ENCODE measurements at regions not wholly inside any gene's neighbourhood (a gene's known extent, or its start where the extent isn't known, plus 50 kb on each side); places are given as distances from the start of the nearest gene placed in this dataset.

- ATAC-seq (replicated peaks in 6 of 8): no peak
- H3K27ac ChIP-seq: no peak overlapping the region
- H3K4me3 ChIP-seq: no peak overlapping the region
- in situ Hi-C loops (cut with MboI; ENCODE audit: low pct_unique_long_range_greater_than_20kb in 2 of 9, low sequenced_read_pairs in 9 of 9, unreplicated experiment in 9 of 9): no loop called here
- H3K4me1 ChIP-seq (replicated peaks in 1 of 2): no peaks in the 10 kb centered on the region
These were observed 76.9 kb upstream of the CHST9 start for GRCh38 chr18:27261769-27262549.

DNA sequence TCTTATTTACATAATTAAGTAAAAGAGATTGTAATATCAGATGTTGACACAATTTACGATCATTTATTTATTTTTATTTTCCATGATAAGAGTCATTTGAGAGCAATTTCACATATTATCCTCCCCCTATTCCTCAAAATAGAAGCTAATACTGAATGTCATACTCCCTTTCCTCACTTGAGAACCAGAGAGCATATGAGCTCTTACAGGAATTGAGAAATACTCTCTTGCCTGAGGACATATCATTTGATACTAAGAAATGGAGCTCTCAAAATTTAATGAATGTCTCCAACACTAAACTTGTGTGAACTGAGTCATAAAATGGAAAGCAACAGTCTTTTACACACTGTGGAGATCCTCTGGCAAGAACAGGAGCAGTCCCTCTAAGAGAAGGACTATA, 68.5 kb upstream of the CHST9 start:
- in situ Hi-C loops (cut with MboI; ENCODE audit: low pct_unique_long_range_greater_than_20kb in 2 of 9, low sequenced_read_pairs in 9 of 9, unreplicated experiment in 9 of 9): no loop called here
- peak in 2 of 8 experiments; percentile 52 to 94 for ATAC-seq (replicated peaks in 6 of 8)
- 0 to 100% (median 76%) methylated on average over 1 of the region's 1 CpG for WGBS, 10 experiments
- no peak overlapping the region for H3K27ac ChIP-seq
- no peaks in the 10 kb centered on the region for H3K4me1 ChIP-seq (replicated peaks in 1 of 2)
- no peak overlapping the region for H3K4me3 ChIP-seq

- in situ Hi-C loops (cut with MboI; ENCODE audit: low pct_unique_long_range_greater_than_20kb in 2 of 9, low sequenced_read_pairs in 9 of 9, unreplicated experiment in 9 of 9): no loop called here
- WGBS, 10 experiments: 20 to 100% (median 100%) methylated on average over 1 to 2 of the region's 2 CpGs; no CpG with 5 or more reads in 1 of the 10 experiments
- no peak for ATAC-seq (replicated peaks in 6 of 8)
- no peaks in the 10 kb centered on the region for H3K4me1 ChIP-seq (replicated peaks in 1 of 2)
- H3K27ac ChIP-seq: no peak overlapping the region
- H3K4me3 ChIP-seq: no peak overlapping the region
These were observed 65.4 kb upstream of the CHST9 start for GRCh38 chr18:27250471-27250870.

- in situ Hi-C loops (cut with MboI; ENCODE audit: low pct_unique_long_range_greater_than_20kb in 2 of 9, low sequenced_read_pairs in 9 of 9, unreplicated experiment in 9 of 9): no loop called here
- H3K4me1 ChIP-seq (replicated peaks in 1 of 2): no peaks in the 10 kb centered on the region
- ATAC-seq (replicated peaks in 6 of 8): no peak
- H3K27ac ChIP-seq: no peak overlapping the region
- 0 to 100% (median 63%) methylated on average over 1 of the region's 1 CpG for WGBS, 10 experiments
- H3K4me3 ChIP-seq: no peak overlapping the region
These were observed 64.8 kb upstream of the CHST9 start for GRCh38 chr18:27249933-27250332.

GRCh38 chr18:27244259-27244658, 59.2 kb upstream of the CHST9 start:
- H3K4me3 ChIP-seq: no peak overlapping the region
- in situ Hi-C loops (cut with MboI; ENCODE audit: low pct_unique_long_range_greater_than_20kb in 2 of 9, low sequenced_read_pairs in 9 of 9, unreplicated experiment in 9 of 9): no loop called here
- 11 to 100% (median 88%) methylated on average over 3 to 4 of the region's 4 CpGs for WGBS, 10 experiments
- no peak for ATAC-seq (replicated peaks in 6 of 8)
- peaks cover 0 to 4% of the 10 kb centered on the region in 2 donors for H3K4me1 ChIP-seq (replicated peaks in 1 of 2)
- H3K27ac ChIP-seq: no peak overlapping the region

GRCh38 chr18:27242392-27243047, 57.4 kb upstream of the CHST9 start:
- WGBS, 10 experiments: 0 to 90% (median 69%) methylated on average over 2 to 5 of the region's 5 CpGs
- H3K4me3 ChIP-seq: no peak overlapping the region
- in situ Hi-C loops (cut with MboI; ENCODE audit: low pct_unique_long_range_greater_than_20kb in 2 of 9, low sequenced_read_pairs in 9 of 9, unreplicated experiment in 9 of 9): no loop called here
- no peak for ATAC-seq (replicated peaks in 6 of 8)
- peaks cover 0 to 4% of the 10 kb centered on the region in 2 donors for H3K4me1 ChIP-seq (replicated peaks in 1 of 2)
- H3K27ac ChIP-seq: no peak overlapping the region

DNA sequence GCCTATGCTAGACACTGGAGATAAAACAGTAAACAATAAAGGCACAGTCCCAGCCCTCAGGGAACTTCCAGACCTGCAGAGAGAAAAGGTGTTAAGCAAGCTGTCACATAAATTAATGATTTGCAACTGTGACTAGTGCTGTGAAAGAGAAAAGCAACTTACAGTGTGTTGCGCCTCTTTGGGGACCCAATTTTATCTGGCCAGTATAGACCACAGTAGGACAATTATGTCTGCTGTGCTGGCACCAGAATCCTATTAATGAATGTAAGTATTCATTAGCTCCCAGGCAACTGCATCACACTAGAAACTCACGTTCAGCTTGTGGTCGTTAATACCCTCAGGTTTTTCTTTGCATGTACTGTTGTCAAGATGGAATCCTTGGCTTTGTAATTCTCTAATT, 55.3 kb upstream of the CHST9 start:
- 20 to 90% (median 67%) methylated on average over 1 to 3 of the region's 3 CpGs; no CpG with 5 or more reads in 2 of the 10 experiments for WGBS, 10 experiments
- Histone ChIP-seq H3K4me3 (no peak overlapping the region), H3K27ac (no peak overlapping the region), H3K4me1 (replicated peaks in 1 of 2) (peaks cover 0 to 4% of the 10 kb centered on the region in 2 donors)
- in situ Hi-C loops (cut with MboI; ENCODE audit: low pct_unique_long_range_greater_than_20kb in 2 of 9, low sequenced_read_pairs in 9 of 9, unreplicated experiment in 9 of 9): no loop called here
- ATAC-seq (replicated peaks in 6 of 8): peak in 1 of 8 experiments; percentile 23

- H3K27ac ChIP-seq: no peak overlapping the region
- in situ Hi-C loops (cut with MboI; ENCODE audit: low pct_unique_long_range_greater_than_20kb in 2 of 9, low sequenced_read_pairs in 9 of 9, unreplicated experiment in 9 of 9): no loop called here
- peaks cover 0 to 4% of the 10 kb centered on the region in 2 donors for H3K4me1 ChIP-seq (replicated peaks in 1 of 2)
- H3K4me3 ChIP-seq: no peak overlapping the region
- 0 to 100% (median 85%) methylated on average over 1 to 4 of the region's 4 CpGs; no CpG with 5 or more reads in 1 of the 10 experiments for WGBS, 10 experiments
- no peak for ATAC-seq (replicated peaks in 6 of 8)
These were observed 54.6 kb upstream of the CHST9 start for GRCh38 chr18:27239669-27240068.

- Histone ChIP-seq H3K4me1 (replicated peaks in 1 of 2) (no peaks in the 10 kb centered on the region), H3K4me3 (no peak overlapping the region), H3K27ac (no peak overlapping the region)
- WGBS, 10 experiments: 0 to 100% (median 79%) methylated on average over 2 to 4 of the region's 4 CpGs
- in situ Hi-C loops (cut with MboI; ENCODE audit: low pct_unique_long_range_greater_than_20kb in 2 of 9, low sequenced_read_pairs in 9 of 9, unreplicated experiment in 9 of 9): no loop called here
- ATAC-seq (replicated peaks in 6 of 8): no peak
These were observed 50.2 kb upstream of the CHST9 start for GRCh38 chr18:27235218-27235870.

All from motor neuron (in vitro differentiated cells).